Mammary epithelial cell (primary cell): ENCODE measurements at regions not wholly inside any gene's neighbourhood (a gene's known extent, or its start where the extent isn't known, plus 50 kb on each side); places are given as distances from the start of the nearest gene placed in this dataset.

Experiments used
- CTCF ChIP-seq, 2 donors: IDR thresholded peaks in 1 of 2; conservative IDR thresholded peaks in 1 of 2; 2 replicates each; pipeline ENCODE4 v1.5.1; 2011 to 2012; ENCODE audit warnings: inconsistent platforms in 2 of 2, low read length in 2 of 2, mild to moderate bottlenecking in 2 of 2, control low read depth in 1 of 2, low read depth in 1 of 2; ENCODE audit not compliant: insufficient read depth in 1 of 2; ENCODE audit errors: extremely low read depth in 1 of 2
- EZH2 ChIP-seq: IDR thresholded peaks from 2 replicates; pipeline ENCODE4 v1.6.1; 2012; ENCODE audit warnings: low read length, inconsistent platforms, borderline replicate concordance

GRCh38 chr3:87564438-87564837 lies 288.1 kb upstream of the POU1F1 start:
- no peak for TF ChIP-seq CTCF (conservative IDR thresholded peaks at IDR 0.05 in 1 of 2, IDR thresholded peaks at IDR 0.05 in 1 of 2; ENCODE audit: extremely low read depth in 1 of 2, insufficient read depth in 1 of 2, low read depth in 1 of 2, low read length in 2 of 2)
- TF ChIP-seq EZH2 = no peak
